ENCODE measurements at regions not wholly inside any gene's neighbourhood (a gene's known extent, or its start where the extent isn't known, plus 50 kb on each side); places are given as distances from the start of the nearest gene placed in this dataset.

DNA sequence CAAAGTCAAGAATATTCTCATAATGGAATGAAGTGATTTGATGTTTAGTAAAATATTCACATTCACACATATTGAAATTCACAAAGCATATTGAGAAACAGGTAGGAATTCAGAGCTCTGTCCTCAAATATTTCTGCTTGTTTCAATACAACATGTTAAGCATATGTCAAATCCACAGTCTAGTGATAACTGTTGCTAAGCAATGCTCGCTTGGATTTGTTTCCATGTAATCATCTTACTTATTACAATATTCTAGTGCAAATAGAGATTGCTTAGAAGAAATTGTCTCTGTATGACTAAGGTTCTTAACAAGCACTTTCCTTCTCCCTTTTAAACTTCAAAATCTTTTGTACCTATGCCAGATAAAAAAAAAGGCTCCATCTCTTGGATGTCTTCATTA is 995.7 kb downstream of the CDH18 start:
- ATAC-seq (peak; percentile 50), DNase-seq (no peak)
- intact Hi-C loops (cut with DNase I): no loop called here
- no peak for TF ChIP-seq POLR2A (IDR thresholded peaks at IDR 0.05)
- TF ChIP-seq, protein P1, sequence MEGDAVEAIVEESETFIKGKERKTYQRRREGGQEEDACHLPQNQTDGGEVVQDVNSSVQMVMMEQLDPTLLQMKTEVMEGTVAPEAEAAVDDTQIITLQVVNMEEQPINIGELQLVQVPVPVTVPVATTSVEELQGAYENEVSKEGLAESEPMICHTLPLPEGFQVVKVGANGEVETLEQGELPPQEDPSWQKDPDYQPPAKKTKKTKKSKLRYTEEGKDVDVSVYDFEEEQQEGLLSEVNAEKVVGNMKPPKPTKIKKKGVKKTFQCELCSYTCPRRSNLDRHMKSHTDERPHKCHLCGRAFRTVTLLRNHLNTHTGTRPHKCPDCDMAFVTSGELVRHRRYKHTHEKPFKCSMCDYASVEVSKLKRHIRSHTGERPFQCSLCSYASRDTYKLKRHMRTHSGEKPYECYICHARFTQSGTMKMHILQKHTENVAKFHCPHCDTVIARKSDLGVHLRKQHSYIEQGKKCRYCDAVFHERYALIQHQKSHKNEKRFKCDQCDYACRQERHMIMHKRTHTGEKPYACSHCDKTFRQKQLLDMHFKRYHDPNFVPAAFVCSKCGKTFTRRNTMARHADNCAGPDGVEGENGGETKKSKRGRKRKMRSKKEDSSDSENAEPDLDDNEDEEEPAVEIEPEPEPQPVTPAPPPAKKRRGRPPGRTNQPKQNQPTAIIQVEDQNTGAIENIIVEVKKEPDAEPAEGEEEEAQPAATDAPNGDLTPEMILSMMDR (IDR thresholded peaks at IDR 0.05): no peak
- H3K27ac ChIP-seq: no peak overlapping the region
- H3K36me3 ChIP-seq (replicated peaks in 1 of 2; ENCODE audit: insufficient read depth in 1 of 2, low read depth in 2 of 2): no peaks in the 10 kb centered on the region
- no peak overlapping the region for H3K4me3 ChIP-seq
- H3K9me3 ChIP-seq: no peaks in the 10 kb centered on the region
- 40 to 43% methylated on average over 1 of the region's 1 CpG for WGBS, 2 donors
- H3K4me1 ChIP-seq: no peaks in the 10 kb centered on the region
- peaks cover 0 to 3% of the 10 kb centered on the region in 2 donors for H3K27me3 ChIP-seq

DNA sequence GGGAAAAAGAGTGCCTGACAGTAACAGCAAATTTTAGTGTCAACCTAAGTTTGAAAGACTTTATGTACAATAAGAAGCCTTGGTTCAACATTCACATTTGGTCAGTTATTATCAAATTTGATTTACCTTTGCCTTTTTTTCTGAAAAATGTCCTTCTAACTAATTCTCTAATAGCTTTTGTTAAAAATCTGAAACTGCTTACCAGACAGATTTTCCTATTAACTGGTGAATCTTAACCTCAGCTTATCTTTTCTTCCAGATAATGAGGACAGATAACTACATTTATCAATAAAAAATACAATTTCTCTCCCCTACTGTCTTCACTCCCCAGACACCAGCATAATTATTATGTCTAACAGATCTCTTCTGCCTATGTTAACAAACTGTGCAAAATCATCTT is 988.5 kb downstream of the CDH18 start:
- H3K4me1 ChIP-seq: no peaks in the 10 kb centered on the region
- TF ChIP-seq POLR2A (IDR thresholded peaks at IDR 0.05): no peak
- TF ChIP-seq, protein P1 (IDR thresholded peaks at IDR 0.05): no peak
- H3K27me3 ChIP-seq: no peaks in the 10 kb centered on the region
- ATAC-seq (no peak), DNase-seq (no peak)
- intact Hi-C loops (cut with DNase I): no loop called here
- no peak overlapping the region for H3K4me3 ChIP-seq
- H3K9me3 ChIP-seq: no peaks in the 10 kb centered on the region
- H3K36me3 ChIP-seq (replicated peaks in 1 of 2; ENCODE audit: insufficient read depth in 1 of 2, low read depth in 2 of 2): no peaks in the 10 kb centered on the region
- no peak overlapping the region for H3K27ac ChIP-seq

DNA sequence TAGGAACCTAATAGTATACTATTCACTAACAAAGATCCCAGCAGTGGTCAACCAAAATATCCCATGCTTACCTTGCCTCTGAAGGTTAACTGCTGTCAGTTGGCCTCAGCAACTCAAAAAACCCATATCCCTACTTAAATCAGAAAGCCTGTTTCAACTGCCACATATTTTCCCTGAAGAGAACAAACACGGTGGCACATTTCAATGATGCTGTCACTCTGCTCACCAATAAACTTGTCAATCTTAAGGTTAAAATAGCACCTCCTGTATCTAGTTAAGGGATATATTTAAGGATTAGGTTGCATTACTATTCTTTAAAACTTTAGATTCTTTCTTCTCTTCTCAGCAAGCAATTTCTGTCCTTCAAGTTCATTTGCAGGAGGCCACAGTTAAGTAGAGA is 986.9 kb downstream of the CDH18 start:
- WGBS, 2 donors: 24 to 38% methylated on average over 1 of the region's 1 CpG
- Histone ChIP-seq H3K9me3 (no peaks in the 10 kb centered on the region), H3K27ac (no peak overlapping the region), H3K4me1 (no peaks in the 10 kb centered on the region), H3K36me3 (replicated peaks in 1 of 2; ENCODE audit: insufficient read depth in 1 of 2, low read depth in 2 of 2) (no peaks in the 10 kb centered on the region), H3K4me3 (no peak overlapping the region), H3K27me3 (no peaks in the 10 kb centered on the region)
- TF ChIP-seq, protein P1 (IDR thresholded peaks at IDR 0.05): no peak
- no peak for TF ChIP-seq POLR2A (IDR thresholded peaks at IDR 0.05)
- ATAC-seq: no peak
- intact Hi-C loops (cut with DNase I): no loop called here
- DNase-seq: no peak

DNA sequence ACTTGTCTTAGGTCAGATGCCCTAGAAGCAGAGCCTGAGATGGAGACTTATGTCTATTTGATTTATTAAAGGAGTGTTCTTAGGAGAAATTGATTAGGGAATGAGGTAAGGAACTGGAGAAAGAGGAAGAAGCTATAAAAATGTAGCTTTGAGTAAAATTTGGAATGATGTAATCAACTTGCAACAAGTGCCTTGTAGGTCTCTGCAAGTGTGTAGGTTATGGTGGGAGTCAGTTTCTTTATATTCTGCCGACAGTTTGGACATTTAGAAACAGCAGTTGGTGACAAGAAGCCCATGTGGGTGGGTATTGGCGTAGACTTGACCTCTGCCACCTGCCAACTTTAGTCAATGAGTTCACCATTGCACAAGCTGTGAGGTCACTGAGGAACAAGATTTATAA is 986.5 kb downstream of the CDH18 start:
- TF ChIP-seq, protein P1 (IDR thresholded peaks at IDR 0.05): no peak
- no peak for TF ChIP-seq POLR2A (IDR thresholded peaks at IDR 0.05)
- Histone ChIP-seq H3K4me1 (no peaks in the 10 kb centered on the region), H3K27me3 (no peaks in the 10 kb centered on the region), H3K4me3 (no peak overlapping the region), H3K27ac (no peak overlapping the region), H3K9me3 (no peaks in the 10 kb centered on the region), H3K36me3 (replicated peaks in 1 of 2; ENCODE audit: insufficient read depth in 1 of 2, low read depth in 2 of 2) (no peaks in the 10 kb centered on the region)
- intact Hi-C loops (cut with DNase I): no loop called here
- 61 to 71% methylated on average over 2 of the region's 2 CpGs for WGBS, 2 donors
- DNase-seq (no peak), ATAC-seq (no peak)

DNA sequence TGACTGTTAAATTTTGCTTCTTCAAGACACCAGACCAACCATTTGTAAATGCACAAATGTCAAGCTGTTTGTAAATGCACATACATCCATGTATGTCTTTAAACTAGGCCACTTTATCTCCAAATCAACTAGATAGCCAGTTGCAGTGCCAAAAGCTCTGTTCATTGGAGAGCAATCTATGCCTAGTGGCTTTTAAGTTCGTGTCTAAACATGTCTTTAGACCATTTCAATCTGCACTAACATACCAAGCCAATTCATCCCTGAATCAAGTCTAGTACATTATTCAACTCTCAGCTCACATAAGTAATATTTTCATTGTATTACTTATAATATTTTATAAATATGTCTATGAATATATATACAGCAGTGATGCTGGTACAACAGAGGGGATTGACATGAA is 985.9 kb downstream of the CDH18 start:
- TF ChIP-seq POLR2A (IDR thresholded peaks at IDR 0.05): no peak
- TF ChIP-seq, protein P1 (IDR thresholded peaks at IDR 0.05): no peak
- 30 to 43% methylated on average over 1 of the region's 1 CpG for WGBS, 2 donors
- no peak for DNase-seq
- intact Hi-C loops (cut with DNase I): no loop called here
- Histone ChIP-seq H3K27me3 (no peaks in the 10 kb centered on the region), H3K4me1 (no peaks in the 10 kb centered on the region), H3K36me3 (replicated peaks in 1 of 2; ENCODE audit: insufficient read depth in 1 of 2, low read depth in 2 of 2) (no peaks in the 10 kb centered on the region), H3K27ac (no peak overlapping the region), H3K9me3 (no peaks in the 10 kb centered on the region), H3K4me3 (no peak overlapping the region)
- ATAC-seq: no peak

Data from body of pancreas (tissue), 4 donors.